NCI-H146 treated with DMSO at 0.1 percent for 48 hours (cell line): ENCODE measurements at regions not wholly inside any gene's neighbourhood (a gene's known extent, or its start where the extent isn't known, plus 50 kb on each side); places are given as distances from the start of the nearest gene placed in this dataset.
A peak's percentile ranks its signal among the peaks of the same experiment; 100 is the strongest.

Source experiments
- DNase-seq: peaks from one replicate; lab custom pipeline; 2025; ENCODE audit not compliant: unreplicated experiment; lab: John Stamatoyannopoulos, UW

GRCh38 chr6:18335948-18336347 lies 51.2 kb upstream of the RNF144B start:
- no peak for DNase-seq

GRCh38 chr6:18334251-18334650 lies 52.9 kb upstream of the RNF144B start:
- DNase-seq: no peak

- no peak for DNase-seq
Observed at GRCh38 chr6:18330548-18331081, 56.5 kb upstream of the RNF144B start.

- DNase-seq: no peak
Observed at GRCh38 chr6:18329776-18330175, 57.4 kb upstream of the RNF144B start.

- DNase-seq: no peak
Observed at GRCh38 chr6:18328540-18328939, 58.6 kb upstream of the RNF144B start.

GRCh38 chr6:18328070-18328469 lies 59.1 kb upstream of the RNF144B start:
- DNase-seq: no peak

- no peak for DNase-seq
Observed at GRCh38 chr6:18327626-18328025, 59.5 kb upstream of the RNF144B start.

GRCh38 chr6:18326980-18327379 lies 60.2 kb upstream of the RNF144B start:
- DNase-seq: no peak

- DNase-seq: no peak
Observed at GRCh38 chr6:18326001-18326400, 61.1 kb upstream of the RNF144B start.

GRCh38 chr6:18324706-18325042 lies 60.3 kb upstream of the DEK start:
- no peak for DNase-seq

GRCh38 chr6:18323935-18324705 lies 59.8 kb upstream of the DEK start:
- DNase-seq: peak; percentile 66

GRCh38 chr6:18317850-18318249 lies 53.5 kb upstream of the DEK start:
- DNase-seq: no peak

GRCh38 chr6:18314317-18314997 lies 50.1 kb upstream of the DEK start:
- no peak for DNase-seq
